IPS-NIHi7 (cell line): ENCODE measurements at regions not wholly inside any gene's neighbourhood (a gene's known extent, or its start where the extent isn't known, plus 50 kb on each side); places are given as distances from the start of the nearest gene placed in this dataset.
A peak's percentile ranks its signal among the peaks of the same experiment; 100 is the strongest.

Experiments used
- DNase-seq: peaks from one replicate; pipeline ENCODE4 v3.0.0; 2012; ENCODE audit warnings: mixed read lengths; ENCODE audit errors: extremely low spot score

DNA sequence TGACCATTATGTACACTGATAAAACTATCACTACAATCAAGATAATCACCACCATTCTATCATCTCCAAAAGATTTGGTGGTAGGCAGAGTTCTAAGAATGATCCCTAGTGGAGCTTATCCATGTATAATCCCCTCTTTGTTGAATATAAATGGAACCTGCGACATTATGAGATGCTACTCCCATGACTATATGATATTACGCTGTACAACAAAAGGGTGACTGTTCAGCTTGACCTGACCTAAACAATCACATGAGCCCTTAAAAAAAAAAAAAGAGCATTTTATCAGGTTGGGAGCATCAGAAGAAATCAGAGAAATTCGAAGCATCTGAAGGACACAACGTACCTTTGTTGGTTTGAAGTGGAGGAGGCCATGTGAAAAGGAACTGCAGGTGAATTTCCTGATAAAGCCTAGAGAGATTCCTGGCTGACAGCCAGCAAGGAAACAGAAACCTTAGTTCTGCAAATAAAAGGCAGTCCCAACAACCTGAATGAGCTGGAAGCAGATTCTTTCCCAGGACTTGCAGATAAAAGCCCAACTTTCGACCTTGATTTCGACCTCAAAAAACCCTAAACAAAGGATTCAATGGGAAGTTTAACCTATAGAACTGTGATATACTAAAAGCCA lies 270.7 kb downstream of the ADRA2A start:
- no peak for DNase-seq

DNA sequence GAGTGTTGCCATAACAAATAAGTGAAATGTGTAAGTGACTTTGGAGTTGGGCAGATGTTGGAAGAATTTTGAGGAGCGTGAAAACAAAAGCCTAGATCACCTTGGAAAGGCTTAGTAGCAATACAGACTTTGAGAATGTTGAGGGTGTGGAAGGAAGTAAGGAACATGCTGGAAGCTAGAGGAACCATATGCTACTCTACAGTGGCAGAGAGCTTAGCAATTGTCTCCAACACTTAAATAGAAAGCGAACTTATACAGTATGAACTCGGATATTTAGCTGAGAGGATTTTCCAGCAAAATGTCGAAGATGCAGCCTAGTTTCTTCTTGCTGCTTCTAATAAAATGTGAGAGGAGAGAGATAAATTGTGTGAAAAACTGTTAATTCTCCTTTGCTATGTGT lies 271.2 kb downstream of the ADRA2A start:
- DNase-seq = no peak

DNA sequence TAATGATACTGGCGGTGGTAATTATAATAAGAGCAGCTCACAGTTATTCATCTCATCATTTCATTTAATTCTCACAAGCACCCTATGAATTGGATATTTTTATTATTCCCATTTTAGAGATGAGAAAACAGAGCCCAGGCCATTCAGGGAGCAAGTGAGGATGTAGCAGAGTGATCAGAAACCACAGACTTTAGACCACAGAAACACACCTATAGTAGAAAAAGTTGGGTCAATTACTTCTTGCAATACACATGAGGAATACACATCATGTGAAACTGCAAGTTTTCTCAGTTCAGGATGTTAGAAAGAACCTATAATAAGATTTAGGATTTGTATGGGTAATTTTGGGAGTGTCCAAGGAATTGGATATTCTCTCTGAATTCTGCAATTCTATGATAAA lies 278.0 kb downstream of the ADRA2A start:
- no peak for DNase-seq

DNA sequence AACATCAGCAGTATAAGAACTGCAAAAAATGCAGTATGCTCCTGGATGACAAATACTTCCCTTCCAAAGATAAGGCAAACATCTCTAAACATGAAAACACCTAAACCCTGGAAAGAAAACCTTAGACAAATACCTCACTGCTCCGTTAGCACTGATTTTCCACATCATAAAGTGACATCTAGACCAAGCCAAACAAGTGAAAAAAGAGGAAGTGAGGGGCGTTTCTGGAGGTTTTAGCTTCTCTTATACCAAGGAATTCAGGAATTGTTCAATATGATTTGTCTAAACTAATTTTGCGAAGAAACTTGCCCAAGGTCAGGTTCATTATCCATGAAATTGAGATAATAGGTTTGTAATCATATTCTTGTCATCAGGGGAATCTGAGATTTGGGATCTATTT lies 279.7 kb downstream of the ADRA2A start:
- no peak for DNase-seq

DNA sequence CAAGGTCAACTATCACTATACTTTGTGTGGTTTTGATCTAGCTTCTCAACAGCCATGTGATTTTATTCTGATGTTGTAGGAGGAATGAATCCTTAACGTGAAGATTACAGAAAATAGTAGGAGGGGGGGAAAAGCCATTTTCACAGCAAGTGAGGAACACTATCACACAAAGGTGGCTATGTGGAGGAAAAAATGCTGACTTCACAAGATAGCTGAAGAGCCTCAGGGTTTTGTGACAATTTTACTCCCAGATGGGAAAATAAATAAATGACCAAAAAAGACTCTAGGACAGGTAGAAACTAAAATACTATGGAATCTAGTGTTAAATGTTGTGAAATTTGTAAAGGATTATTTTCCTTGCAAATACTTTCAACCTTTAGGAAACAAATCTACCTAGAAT lies 281.0 kb downstream of the ADRA2A start:
- DNase-seq = no peak

DNA sequence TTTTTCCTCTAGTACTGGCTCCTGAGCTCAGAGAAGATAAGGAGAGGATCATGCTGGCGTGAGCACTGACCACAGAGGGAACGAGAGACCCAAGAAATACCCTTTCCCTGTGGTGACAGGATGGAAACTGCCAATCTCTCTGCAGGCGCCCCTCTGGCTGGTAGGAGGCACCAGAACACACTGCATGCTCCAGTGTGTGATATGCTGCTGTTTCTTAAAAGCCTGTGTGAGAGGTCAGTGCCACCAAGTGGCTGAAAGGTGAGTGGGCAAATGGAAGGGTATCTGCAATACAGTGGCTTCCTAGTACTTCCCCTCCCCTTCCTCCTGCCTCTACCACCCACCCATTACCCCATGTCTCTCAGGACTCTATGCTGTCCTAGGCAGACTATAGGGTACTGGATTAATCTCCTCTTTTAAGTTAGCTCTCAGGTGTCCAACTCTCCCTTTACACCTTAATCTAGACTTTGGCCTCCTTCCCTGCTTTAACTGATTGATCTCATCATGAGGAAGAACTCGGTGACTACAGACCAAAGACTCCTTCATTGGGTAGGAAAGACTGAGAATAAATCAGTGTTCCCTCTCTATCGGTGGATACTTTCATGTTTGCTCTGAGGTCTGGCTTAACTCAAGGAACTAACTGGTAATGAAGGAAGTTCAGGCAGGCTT lies 283.6 kb downstream of the ADRA2A start:
- peak; percentile 81 for DNase-seq

DNA sequence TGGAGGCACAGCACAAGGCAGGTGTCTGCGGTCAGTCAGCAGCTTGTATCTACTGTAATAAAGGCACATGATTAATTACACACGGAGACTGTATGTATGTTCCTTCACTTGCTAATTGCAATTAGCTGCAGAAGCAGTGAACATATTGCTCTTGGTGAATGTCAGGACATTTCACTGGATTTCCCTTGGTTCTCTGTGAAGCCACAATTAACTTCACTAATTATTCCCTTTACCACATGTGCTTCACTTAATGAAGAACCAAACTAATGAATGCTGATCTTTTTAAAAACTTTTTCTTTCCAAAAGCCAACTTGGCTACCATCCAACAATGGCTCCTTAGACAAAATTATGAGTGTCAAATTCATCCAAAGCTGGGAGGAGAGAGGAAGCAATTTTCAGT lies 290.7 kb downstream of the ADRA2A start:
- DNase-seq = no peak

DNA sequence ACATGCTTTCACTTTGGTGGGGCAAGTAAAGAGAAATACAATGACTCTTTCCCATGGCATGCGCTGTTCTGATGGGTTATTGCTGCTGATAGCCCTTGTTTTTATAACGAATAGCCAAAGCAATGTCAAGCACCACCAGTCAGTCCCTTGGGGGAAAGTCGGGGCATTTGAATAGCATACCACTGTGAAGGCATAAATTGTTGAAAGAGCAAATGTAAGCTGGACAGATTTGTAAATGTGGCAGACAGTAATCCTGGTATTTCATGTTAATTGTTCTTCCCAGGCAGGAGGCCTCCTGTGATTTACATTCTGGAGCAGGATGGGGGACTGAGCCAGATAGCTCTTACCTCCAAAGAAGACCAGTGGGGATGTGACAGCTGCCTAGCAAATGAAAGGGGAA lies 293.3 kb downstream of the ADRA2A start:
- peak; percentile 53 for DNase-seq

DNA sequence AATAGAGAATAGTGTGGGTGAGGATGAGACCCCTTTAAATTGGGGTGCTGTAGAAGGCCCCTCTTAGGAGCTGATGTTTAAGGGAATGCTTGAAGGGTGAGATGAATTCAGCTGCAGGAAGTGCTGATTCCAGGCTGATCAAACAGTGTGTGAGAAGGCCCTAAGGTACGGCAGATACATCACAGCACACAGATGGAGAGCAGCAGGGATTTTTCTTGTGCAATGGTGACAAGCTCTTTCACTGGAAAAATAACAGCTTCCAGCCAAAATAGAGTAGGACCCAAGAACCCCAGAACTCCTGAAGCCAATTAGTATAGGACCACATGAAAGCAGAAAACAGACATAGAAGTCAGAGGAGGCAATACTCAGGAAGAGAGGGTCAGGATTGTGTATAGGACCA lies 296.9 kb downstream of the ADRA2A start:
- DNase-seq = no peak

DNA sequence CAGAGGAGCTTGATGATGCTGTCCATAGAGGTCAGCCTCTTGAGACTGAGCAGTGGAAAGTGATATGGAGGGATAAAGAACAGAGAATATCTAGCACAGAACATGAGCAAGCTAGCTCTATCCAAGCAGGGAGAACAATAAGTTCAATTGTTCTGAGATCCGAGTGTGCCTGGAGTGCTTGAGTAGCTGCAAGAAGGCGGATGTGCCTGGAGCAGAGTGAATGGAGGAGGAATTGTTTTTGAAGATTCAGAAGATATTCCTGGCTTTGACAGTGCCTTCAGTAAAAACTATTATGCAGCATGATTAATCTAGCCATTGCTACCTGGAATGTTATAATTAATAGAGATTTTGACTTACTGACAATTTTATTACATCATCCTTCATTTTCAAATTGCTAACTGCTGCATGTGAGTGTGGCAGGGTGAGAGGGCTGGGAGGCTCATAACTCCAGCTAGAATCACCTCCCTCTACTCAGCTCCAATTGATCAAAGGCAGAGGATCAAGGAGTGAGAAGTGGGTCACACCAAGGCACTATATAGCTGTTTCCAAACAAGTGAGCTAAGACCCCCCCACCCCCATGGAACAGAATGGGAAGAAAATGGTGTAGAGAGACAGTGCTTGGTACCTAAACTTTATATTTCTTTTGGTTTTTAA lies 302.8 kb downstream of the ADRA2A start:
- no peak for DNase-seq

DNA sequence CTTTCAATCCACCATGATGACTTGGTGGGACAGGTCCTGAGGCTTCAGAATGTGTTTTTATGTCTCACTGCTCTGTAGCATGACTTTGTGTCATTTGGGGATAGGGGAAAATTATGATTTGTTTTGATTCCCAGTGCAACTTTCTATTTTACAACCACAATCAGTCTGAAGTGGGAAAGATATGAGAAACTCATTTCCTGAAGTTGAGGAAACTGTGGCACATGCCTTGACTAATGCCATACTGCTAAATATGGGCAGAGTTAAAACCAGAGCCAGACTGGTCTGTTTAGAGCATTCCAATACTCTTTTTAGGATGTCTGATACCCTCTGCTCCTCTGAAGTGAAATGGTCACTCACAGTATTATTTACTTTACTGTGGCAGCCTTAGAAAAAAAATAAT lies 307.7 kb downstream of the ADRA2A start:
- no peak for DNase-seq

DNA sequence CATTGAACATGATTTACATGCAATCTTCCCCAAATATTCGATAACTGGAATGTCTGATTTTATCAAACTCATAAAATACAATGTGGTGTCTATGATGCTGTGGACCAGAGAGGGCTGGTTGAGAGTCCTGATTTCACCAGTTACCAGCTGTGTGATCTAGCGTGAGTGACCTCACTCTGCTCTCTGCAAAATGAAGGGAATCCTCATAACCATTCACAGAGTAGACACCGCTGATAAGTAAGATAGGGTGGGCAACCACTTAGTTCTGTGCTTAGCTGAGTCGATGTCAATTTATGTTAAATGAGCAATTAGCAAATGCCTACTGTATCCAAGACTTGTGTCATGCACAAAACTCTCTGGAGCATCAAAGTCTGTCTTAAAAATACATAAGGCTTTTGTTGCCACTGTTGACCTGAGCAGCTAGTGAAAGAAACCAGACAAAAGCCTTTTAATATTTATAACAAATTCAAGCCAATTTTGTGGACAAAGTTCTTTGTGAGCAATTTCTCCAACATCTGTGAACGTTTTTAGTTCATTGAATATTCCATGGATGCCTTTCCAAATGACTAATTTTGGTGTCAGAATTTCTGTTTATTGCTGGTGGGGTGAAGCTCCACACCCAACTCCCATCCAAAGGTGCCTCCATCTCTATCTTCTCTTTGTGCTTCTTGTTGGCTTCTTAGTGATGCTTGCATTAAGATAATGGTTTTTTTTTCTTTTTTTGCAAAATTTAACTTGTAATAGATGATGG lies 314.2 kb downstream of the ADRA2A start:
- DNase-seq = no peak

DNA sequence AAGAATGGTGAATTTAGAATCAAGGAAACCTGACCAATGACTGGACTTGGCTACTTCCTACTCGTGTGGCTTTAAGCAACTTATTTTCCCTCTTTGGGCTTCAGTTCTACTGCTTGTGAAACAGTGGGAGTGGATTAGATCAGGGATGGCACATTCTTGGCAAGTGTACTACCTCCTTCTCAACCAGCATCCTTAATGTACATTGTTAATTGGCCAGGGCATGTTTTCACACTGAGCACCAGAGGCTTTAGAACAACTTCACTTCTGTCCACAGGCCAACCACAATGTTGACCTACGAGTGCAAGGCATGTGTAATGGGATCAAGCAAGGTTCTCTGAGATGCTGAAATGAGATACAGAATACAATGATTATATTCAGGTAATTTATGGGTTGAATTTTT lies 315.3 kb downstream of the ADRA2A start:
- DNase-seq = no peak

DNA sequence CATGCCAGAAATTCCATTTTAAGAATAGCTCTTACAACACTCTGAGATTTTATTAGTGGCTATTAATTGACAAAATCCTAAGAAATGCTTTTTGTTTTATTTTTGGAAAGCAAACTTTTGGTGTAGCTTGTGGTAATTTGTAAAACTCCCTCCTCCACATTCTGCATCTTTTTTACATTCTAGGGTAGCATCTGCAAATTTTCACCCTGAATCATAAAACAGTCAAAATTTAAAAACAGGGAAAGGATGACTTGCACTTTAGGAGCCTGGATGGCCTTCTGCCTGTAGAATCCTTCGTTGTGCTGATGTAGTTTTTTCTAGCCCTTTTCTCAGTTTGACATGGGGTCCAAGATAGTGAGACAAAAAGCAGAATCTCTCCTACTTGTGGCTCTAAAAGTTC lies 316.1 kb downstream of the ADRA2A start:
- DNase-seq = no peak

DNA sequence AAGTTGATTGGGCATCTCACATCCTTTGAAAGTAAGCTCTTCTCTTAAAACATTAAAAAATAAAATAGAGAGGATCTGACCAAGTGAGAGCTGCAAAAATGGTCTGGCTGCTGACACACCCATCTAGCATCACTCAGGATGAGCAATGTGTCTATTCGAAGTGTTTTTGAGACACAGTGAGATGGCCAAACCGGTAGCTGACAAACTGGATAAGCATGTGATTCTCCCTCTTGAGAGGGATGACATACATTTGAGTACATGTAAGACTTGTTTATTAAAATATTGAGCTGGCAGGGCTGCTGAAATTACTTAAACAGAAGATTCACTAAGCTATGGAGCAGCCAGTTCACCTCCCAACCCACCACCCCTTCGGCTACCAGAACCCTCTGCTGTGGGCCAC lies 333.9 kb downstream of the ADRA2A start:
- DNase-seq = no peak

DNA sequence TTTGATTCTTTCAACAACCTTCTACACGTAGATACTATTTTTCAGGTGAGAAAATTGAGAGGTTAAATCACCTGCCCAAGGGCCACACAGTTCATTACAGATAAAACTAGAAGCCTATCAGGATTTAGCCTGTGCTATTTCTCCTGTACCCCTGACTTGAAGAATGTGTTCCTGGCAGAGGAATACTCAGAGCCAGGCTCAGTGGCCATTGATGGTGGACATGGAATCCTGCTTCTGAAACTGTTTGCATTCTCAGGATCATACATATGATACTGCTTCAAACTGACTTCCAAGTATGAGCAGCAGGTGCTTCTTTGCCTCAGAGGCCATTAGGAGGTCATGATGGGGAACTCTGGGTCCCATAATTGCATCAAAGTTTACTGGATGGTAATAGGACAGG lies 348.6 kb downstream of the ADRA2A start:
- DNase-seq = no peak

DNA sequence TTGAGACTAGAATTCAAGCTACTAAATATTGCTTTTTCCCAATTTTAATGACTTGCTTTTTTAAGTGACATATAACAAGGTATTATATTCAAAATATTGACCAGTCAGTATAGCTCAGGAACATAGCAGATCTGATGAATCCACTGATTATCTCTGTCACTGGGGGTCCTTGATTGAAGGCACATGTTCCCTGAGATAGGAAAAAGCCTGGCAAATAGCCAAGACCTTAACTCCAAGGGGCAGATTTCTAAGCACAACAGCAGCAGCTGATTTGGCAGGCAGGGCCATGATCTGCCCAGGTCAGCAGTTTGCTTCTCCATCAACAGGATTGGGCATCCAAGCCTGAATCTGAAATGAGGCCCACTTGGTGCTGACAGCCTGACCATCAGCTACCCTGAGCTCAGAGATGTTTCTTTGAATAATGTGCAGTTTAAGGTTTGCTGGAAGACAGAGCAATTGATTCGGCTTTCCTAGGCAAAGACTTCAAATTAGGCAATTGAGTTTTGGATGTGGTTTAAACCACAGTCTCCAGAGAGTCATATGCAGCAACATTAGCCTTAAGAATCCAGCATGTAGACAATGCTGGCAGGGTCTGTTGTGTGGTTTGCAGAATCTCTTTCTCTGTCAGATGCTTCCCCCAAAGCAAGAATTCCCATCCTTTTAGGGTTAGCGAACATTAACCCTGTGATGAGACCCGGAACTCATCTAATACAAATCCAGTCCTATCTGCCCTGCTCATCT lies 352.6 kb downstream of the ADRA2A start:
- DNase-seq = no peak

DNA sequence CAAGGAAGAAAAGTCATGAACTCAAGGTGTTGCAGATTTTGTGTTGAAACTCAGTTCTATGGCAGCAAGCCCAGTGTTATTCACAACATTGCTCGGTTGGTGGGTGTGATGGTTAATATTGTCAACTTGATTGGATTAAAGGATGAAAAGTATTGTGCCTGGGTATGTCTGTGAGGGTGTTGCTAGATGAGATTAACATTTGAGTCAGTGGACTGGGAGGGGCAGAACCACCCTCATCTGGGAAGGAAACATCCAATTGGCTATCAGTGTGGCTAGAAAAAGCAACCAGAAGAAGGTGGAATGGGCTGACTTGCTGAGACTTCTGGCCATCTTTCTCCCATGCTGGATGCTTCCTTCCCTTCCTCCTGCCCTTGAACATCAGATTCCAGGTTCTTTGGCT lies 353.2 kb downstream of the ADRA2A start:
- no peak for DNase-seq

DNA sequence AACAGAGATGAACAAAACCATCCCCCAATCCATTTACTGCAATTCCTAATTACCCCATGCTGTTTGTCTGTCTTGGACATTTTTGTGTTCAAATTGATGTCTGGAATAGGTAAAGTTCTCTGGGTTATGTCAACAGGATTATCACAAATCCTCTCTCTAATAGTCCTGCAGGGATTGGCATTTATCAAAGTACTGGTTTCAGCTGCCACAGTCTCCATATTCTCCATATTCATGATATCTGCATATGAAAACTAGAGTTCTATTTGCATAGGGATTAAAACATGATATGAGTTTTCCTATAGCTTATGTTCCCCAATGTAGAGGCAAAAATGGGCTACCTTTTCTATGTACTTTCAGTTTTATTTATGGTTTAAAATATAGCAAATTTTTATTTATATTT lies 355.8 kb downstream of the ADRA2A start:
- DNase-seq = no peak

DNA sequence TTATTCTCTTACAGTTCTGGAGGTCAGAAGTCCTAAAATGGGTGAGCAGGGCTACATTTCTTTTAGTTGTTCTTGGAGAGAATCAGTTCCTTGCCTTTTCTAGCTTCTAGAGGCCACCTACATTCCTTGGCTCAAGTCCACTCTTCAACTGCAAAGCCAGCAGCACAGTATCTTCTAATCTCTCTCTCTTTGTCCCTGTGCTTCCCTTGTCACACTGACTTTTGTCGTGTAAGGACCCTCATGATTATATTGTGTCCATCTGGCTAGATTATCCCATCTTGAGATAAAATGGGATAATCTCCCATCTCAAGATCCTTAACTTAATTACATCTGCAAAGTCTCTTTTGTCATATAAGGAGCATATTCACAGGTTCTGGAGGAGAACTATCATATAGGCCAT lies 359.0 kb downstream of the ADRA2A start:
- no peak for DNase-seq

DNA sequence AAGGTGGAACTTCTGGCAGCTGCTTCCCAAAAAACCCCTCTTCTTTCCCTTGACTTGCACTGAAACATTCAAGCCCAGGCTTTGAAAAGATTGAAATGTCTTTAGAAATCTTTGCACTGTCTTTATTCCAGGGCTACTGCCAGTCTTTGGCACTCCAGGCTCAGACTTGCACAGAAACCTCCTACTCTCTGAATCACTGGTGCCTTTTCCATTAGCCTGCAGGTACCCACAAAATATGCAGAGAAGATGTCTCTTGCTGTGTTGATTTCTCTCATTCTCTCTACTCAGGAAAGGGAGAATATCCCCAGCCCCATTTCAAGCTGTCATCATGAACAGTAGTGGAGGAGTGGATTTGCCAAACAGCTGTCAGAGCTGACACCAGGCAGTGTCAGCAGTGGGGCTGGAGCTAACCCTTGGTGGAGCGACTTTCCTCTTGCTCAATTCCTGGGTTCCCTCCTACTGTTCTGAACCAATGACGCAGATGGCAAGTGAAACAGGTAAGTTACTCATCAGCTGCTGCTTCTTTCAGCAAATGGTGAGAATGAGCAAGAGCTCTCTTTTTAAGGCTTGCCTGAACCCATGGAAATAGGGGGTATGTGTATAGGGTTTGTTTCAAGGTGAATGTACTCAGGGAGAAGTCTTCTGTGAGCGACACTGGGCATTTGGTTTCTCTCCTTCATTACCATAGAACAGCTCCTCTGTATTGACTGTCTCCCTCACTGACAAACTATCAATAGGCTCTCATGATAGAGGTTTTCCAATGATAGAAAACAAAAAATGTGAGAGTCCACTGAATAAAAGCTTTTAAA lies 362.4 kb downstream of the ADRA2A start:
- no peak for DNase-seq
